SK-N-SH treated with all-trans-retinoic acid at 6 μM for 48 hours (cell line): ENCODE measurements at regions not wholly inside any gene's neighbourhood (a gene's known extent, or its start where the extent isn't known, plus 50 kb on each side); places are given as distances from the start of the nearest gene placed in this dataset.

Experiments
- ATAC-seq: fragments of 200-7000 bp; cut with Tn5 transposase; 3 replicates; pipeline ENCODE4 v1.9.1; 2020; ENCODE audit warnings: mild to moderate bottlenecking, moderate library complexity
- ARNTL ChIP-seq: fragments of 450-650 bp; formaldehyde crosslinking; IDR thresholded peaks from 2 replicates; pipeline ENCODE4 v1.5.0; 2020; ENCODE audit warnings: low read depth, mild to moderate bottlenecking, moderate library complexity, borderline replicate concordance
- BACH2 ChIP-seq: fragments of 250-450 bp; sonication (Bioruptor Pico); IDR thresholded peaks from 2 replicates; pipeline ENCODE4 v1.9.0; 2021; ENCODE audit warnings: mild to moderate bottlenecking, borderline replicate concordance
- CREB5 ChIP-seq: fragments of 250-450 bp; sonication (Bioruptor Pico); IDR thresholded peaks from 2 replicates; pipeline ENCODE4 v1.5.1; 2020; ENCODE audit warnings: low read depth, mild to moderate bottlenecking, moderate library complexity
- CSRNP3 ChIP-seq: fragments of 250-450 bp; sonication (Bioruptor Pico); IDR thresholded peaks from 2 replicates; pipeline ENCODE4 v1.5.1; 2021; ENCODE audit warnings: mild to moderate bottlenecking, moderate library complexity
- ESRRG ChIP-seq: fragments of 250-450 bp; sonication (Bioruptor Pico); IDR thresholded peaks from 2 replicates; pipeline ENCODE4 v1.6.1; 2021; ENCODE audit warnings: mild to moderate bottlenecking
- GLIS3 ChIP-seq: fragments of 250-450 bp; sonication (Bioruptor Pico); IDR thresholded peaks from 2 replicates; pipeline ENCODE4 v1.5.0; 2020; ENCODE audit warnings: mild to moderate bottlenecking, moderate library complexity
- ISL1 ChIP-seq: fragments of 250-450 bp; sonication (Bioruptor Pico); IDR thresholded peaks from 2 replicates; pipeline ENCODE4 v2.1.2; 2022; ENCODE audit warnings: mild to moderate bottlenecking, moderate library complexity
- PATZ1 ChIP-seq: fragments of 250-450 bp; sonication (Bioruptor Pico); IDR thresholded peaks from 2 replicates; pipeline ENCODE4 v1.8.0; 2020; ENCODE audit warnings: mild to moderate bottlenecking, moderate library complexity, borderline replicate concordance
- POU6F1 ChIP-seq: fragments of 250-450 bp; sonication (Bioruptor Pico); IDR thresholded peaks from 2 replicates; pipeline ENCODE4 v1.8.0; 2021; ENCODE audit warnings: low read depth, mild to moderate bottlenecking, moderate library complexity, borderline replicate concordance
- PPARA ChIP-seq: fragments of 250-450 bp; sonication (Bioruptor Pico); IDR thresholded peaks from 2 replicates; pipeline ENCODE4 v1.5.0; 2020; ENCODE audit warnings: mild to moderate bottlenecking, borderline replicate concordance
- RARB ChIP-seq: fragments of 250-450 bp; sonication (Bioruptor Pico); IDR thresholded peaks from 2 replicates; pipeline ENCODE4 v1.8.0; 2021; ENCODE audit warnings: mild to moderate bottlenecking, moderate library complexity
- SNAI2 ChIP-seq: fragments of 250-450 bp; sonication (Bioruptor Pico); IDR thresholded peaks from 2 replicates; pipeline ENCODE4 v1.5.0; 2020; ENCODE audit warnings: mild to moderate bottlenecking, moderate library complexity
- TCF4 ChIP-seq: fragments of 250-450 bp; sonication (Bioruptor Pico); IDR thresholded peaks from 2 replicates; pipeline ENCODE4 v1.8.0; 2021; ENCODE audit warnings: mild to moderate bottlenecking, moderate library complexity, borderline replicate concordance
- TOX ChIP-seq: fragments of 250-450 bp; sonication (Bioruptor Pico); IDR thresholded peaks from 2 replicates; pipeline ENCODE4 v1.8.0; 2021; ENCODE audit warnings: mild to moderate bottlenecking, moderate library complexity, borderline replicate concordance
- TSHZ2 ChIP-seq: fragments of 250-450 bp; sonication (Bioruptor Pico); IDR thresholded peaks from 2 replicates; pipeline ENCODE4 v1.5.0; 2020; ENCODE audit warnings: mild to moderate bottlenecking, moderate library complexity
- ZC3H10 ChIP-seq: fragments of 250-450 bp; sonication (Bioruptor Pico); IDR thresholded peaks from 2 replicates; pipeline ENCODE4 v1.5.1; 2021; ENCODE audit warnings: mild to moderate bottlenecking, moderate library complexity
- ZFP3 ChIP-seq: fragments of 250-450 bp; sonication (Bioruptor Pico); IDR thresholded peaks from 2 replicates; pipeline ENCODE4 v1.5.0; 2020; ENCODE audit warnings: mild to moderate bottlenecking, moderate library complexity
- ZFP30 ChIP-seq: fragments of 450-650 bp; formaldehyde crosslinking; IDR thresholded peaks from 2 replicates; pipeline ENCODE4 v1.5.0; 2022; ENCODE audit warnings: mild to moderate bottlenecking, moderate library complexity
- ZNF565 ChIP-seq: fragments of 450-650 bp; formaldehyde crosslinking; conservative IDR thresholded peaks from 2 replicates; pipeline ENCODE4 v1.5.0; 2020; ENCODE audit warnings: low read depth, mild to moderate bottlenecking, moderate library complexity
- ZNF70 ChIP-seq: fragments of 450-650 bp; formaldehyde crosslinking; IDR thresholded peaks from 2 replicates; pipeline ENCODE4 v1.5.0; 2020; ENCODE audit warnings: mild to moderate bottlenecking, moderate library complexity
- ZNF8 ChIP-seq: fragments of 450-650 bp; formaldehyde crosslinking; IDR thresholded peaks from 2 replicates; pipeline ENCODE4 v1.5.0; 2020; ENCODE audit warnings: mild to moderate bottlenecking, moderate library complexity

- no peak for TF ChIP-seq ISL1
- no peak for TF ChIP-seq ZNF565 (CRISPR knock-in tag)
- no peak for ATAC-seq
These were observed 72.4 kb upstream of the GNAQ start for GRCh38 chr9:78103971-78104433.

- ATAC-seq: no peak
- TF ChIP-seq PPARA (CRISPR knock-in tag): no peak
These were observed 69.6 kb upstream of the GNAQ start for GRCh38 chr9:78101247-78101646.

GRCh38 chr9:78097541-78097940, 65.9 kb upstream of the GNAQ start:
- no peak for ATAC-seq

More at GRCh38 chr9:78097541-78097940, 65.9 kb upstream of the GNAQ start:
- TF ChIP-seq PPARA (CRISPR knock-in tag) (no peak), ESRRG (no peak), TCF4 (no peak), CREB5 (CRISPR knock-in tag) (no peak), ZC3H10 (CRISPR knock-in tag) (no peak), ISL1 (no peak), PATZ1 (no peak), TOX (CRISPR knock-in tag) (no peak), ZFP30 (CRISPR knock-in tag) (no peak), RARB (no peak), ARNTL (CRISPR knock-in tag) (no peak), POU6F1 (no peak), ZNF70 (CRISPR knock-in tag) (no peak), TSHZ2 (CRISPR knock-in tag) (no peak), ZNF8 (CRISPR knock-in tag) (no peak), BACH2 (CRISPR knock-in tag) (no peak), CSRNP3 (CRISPR knock-in tag) (no peak), SNAI2 (CRISPR knock-in tag) (no peak), ZFP3 (CRISPR knock-in tag) (no peak), GLIS3 (CRISPR knock-in tag) (no peak)
